NB4 (cell line): ENCODE measurements at regions not wholly inside any gene's neighbourhood (a gene's known extent, or its start where the extent isn't known, plus 50 kb on each side); places are given as distances from the start of the nearest gene placed in this dataset.
A peak's percentile ranks its signal among the peaks of the same experiment; 100 is the strongest.

ENCODE experiments used
- DNase-seq: peaks from one replicate; pipeline ENCODE4 v3.0.0; 2010; ENCODE audit warnings: low read depth
- H3K4me3 ChIP-seq: one replicate; pipeline ENCODE4 v1.5.1; 2011; ENCODE audit warnings: mild to moderate bottlenecking, low read depth, low read length, moderate library complexity
- CTCF ChIP-seq: IDR thresholded peaks from one replicate; pipeline ENCODE4 v1.5.1; 2012; ENCODE audit warnings: low read depth, low read length
- MYC ChIP-seq: IDR thresholded peaks from 2 replicates; pipeline ENCODE4 v1.6.1; 2011; ENCODE audit warnings: low read depth, low read length
- POLR2A ChIP-seq: IDR thresholded peaks from 2 replicates; pipeline ENCODE4 v1.6.1; 2011; ENCODE audit warnings: mild to moderate bottlenecking; ENCODE audit not compliant: insufficient read length; ENCODE audit errors: extremely low read depth
- TF ChIP-seq, protein P1 (sequence below): IDR thresholded peaks from 2 replicates; pipeline ENCODE4 v1.6.1; 2011; ENCODE audit warnings: low read depth, low read length

- no peak for DNase-seq
Measured at GRCh38 chr4:8773124-8773931, 98.3 kb downstream of the HMX1 start.

GRCh38 chr4:8772499-8773123, 99.0 kb downstream of the HMX1 start:
- peak; percentile 75 for DNase-seq
- TF ChIP-seq POLR2A = no peak
- TF ChIP-seq, protein P1, sequence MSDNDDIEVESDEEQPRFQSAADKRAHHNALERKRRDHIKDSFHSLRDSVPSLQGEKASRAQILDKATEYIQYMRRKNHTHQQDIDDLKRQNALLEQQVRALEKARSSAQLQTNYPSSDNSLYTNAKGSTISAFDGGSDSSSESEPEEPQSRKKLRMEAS = no peak
- H3K4me3 ChIP-seq = no peak overlapping the region

More at GRCh38 chr4:8773124-8773931, 98.3 kb downstream of the HMX1 start:
- no peak overlapping the region for H3K4me3 ChIP-seq
- no peak for TF ChIP-seq POLR2A

DNA sequence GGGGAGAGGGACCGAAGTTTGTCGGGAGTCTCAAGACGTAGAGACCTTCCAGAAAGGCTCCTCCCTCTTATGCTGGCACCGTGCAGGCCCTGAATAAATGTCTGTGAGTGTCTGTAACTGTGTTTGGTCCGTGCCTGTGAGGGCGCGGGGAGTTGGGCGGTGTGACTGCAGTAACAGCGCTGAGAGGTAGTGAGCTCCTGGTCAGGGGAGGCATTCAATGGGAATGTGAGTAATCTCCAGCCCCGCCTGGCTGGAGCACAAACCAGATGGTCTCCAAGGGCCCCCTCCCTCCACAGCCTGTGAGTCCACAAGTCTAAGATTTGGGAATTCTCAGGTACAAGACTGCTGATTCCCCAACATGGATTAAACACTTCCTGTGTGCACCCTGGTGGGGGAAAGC, 100.0 kb downstream of the HMX1 start:
- peak; percentile 32 for DNase-seq
- peak overlapping the region; percentile 38 for H3K4me3 ChIP-seq
- TF ChIP-seq CTCF (no peak), MYC (no peak), POLR2A (no peak)
- TF ChIP-seq, protein P1 = no peak

- peak overlapping the region; percentile 38 for H3K4me3 ChIP-seq
- no peak for TF ChIP-seq MYC
- no peak for TF ChIP-seq POLR2A
- no peak for TF ChIP-seq CTCF
- TF ChIP-seq, protein P1 = no peak
- no peak for DNase-seq
Measured at GRCh38 chr4:8771258-8771590, 100.4 kb downstream of the HMX1 start.

- TF ChIP-seq CTCF = no peak
- TF ChIP-seq, protein P1 = peak; percentile 74
- peak; percentile 20 for TF ChIP-seq POLR2A
- TF ChIP-seq MYC = peak; percentile 84
- H3K4me3 ChIP-seq = peak overlapping the region; percentile 38
- peak; percentile 90 for DNase-seq
Measured at GRCh38 chr4:8770518-8771257, 101.0 kb downstream of the HMX1 start.

DNA sequence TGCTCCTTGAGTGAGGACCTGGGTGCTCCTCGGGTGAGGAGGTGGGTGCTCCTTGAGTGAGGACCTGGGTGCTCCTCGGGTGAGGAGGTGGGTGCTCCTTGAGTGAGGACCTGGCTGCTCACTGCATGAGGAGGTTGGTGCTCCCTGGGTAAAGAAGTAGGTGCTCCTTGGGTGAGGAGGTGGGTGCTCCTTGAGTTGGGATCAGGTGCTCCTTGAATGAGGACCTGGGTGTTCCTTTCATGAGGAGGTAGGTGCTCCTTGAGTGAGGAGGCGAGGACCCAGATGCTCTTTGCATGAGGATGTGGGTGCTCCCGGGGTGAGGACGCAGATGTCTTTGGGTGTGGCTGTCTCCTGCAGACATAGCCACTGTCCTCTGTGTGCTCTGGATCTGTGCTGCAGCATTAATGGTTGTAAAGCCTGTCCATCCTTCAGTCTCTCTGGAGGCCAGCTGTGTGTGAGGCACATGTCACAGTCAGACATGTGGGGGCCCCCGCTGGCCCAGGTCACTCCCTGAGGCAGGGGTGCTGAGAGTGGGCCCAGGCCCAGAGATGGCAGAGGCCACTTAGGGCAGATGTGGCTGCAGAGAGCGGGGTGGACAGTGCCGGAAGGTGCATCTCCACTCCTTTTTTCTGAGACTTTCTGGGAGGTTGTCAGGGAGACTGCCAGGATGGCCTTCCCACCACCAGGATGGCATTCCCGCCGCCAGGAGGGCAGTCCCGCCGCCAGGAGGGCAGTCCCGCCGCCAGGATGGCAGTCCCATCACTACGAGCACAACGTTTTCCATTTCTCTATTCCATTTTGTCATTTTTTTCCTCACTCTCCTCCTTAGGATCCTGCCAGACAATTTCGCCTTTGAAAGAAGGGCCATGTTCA, 101.8 kb downstream of the HMX1 start:
- TF ChIP-seq, protein P1 = no peak
- TF ChIP-seq MYC (no peak), POLR2A (no peak), CTCF (no peak)

More for the DNA sequence above, 101.8 kb downstream of the HMX1 start:
- DNase-seq = peak; percentile 66
- H3K4me3 ChIP-seq = no peak overlapping the region
